ENCODE measurements at regions not wholly inside any gene's neighbourhood (a gene's known extent, or its start where the extent isn't known, plus 50 kb on each side); places are given as distances from the start of the nearest gene placed in this dataset.

GRCh38 chr9:708551-709432 lies 132.7 kb upstream of the DMRT1 start:
- H3K9me3 Mint-ChIP-seq (ENCODE audit: low read depth) = no peaks in the 10 kb centered on the region
- peak overlapping the region; percentile 95 for H3K27ac Mint-ChIP-seq
- TF ChIP-seq CTCF (IDR thresholded peaks at IDR 0.05; ENCODE audit: unreplicated experiment) = no peak
- no peaks in the 10 kb centered on the region for H3K27me3 Mint-ChIP-seq
- DNase-seq (ENCODE audit: low spot score, unreplicated experiment) = no peak
- H3K4me1 Mint-ChIP-seq (ENCODE audit: low read depth) = peaks cover 29% of the 10 kb centered on the region
- peak overlapping the region; percentile 67 for H3K4me3 Mint-ChIP-seq (ENCODE audit: low read depth)
- peaks cover 26% of the 10 kb centered on the region for H3K36me3 Mint-ChIP-seq (ENCODE audit: insufficient read depth)

- no peak for DNase-seq (ENCODE audit: low spot score, unreplicated experiment)
- H3K36me3 Mint-ChIP-seq (ENCODE audit: insufficient read depth) = peaks cover 26% of the 10 kb centered on the region
- H3K4me1 Mint-ChIP-seq (ENCODE audit: low read depth) = peaks cover 32% of the 10 kb centered on the region
- TF ChIP-seq CTCF (IDR thresholded peaks at IDR 0.05; ENCODE audit: unreplicated experiment) = no peak
- no peak overlapping the region for H3K27ac Mint-ChIP-seq
- no peaks in the 10 kb centered on the region for H3K9me3 Mint-ChIP-seq (ENCODE audit: low read depth)
- H3K27me3 Mint-ChIP-seq = no peaks in the 10 kb centered on the region
- H3K4me3 Mint-ChIP-seq (ENCODE audit: low read depth) = no peak overlapping the region
Observed at GRCh38 chr9:710951-711745, 130.3 kb upstream of the DMRT1 start.

GRCh38 chr9:711761-712553 lies 129.5 kb upstream of the DMRT1 start:
- Mint-ChIP-seq H3K36me3 (ENCODE audit: insufficient read depth) (peaks cover 26% of the 10 kb centered on the region), H3K4me1 (ENCODE audit: low read depth) (peaks cover 26% of the 10 kb centered on the region), H3K27me3 (no peaks in the 10 kb centered on the region), H3K9me3 (ENCODE audit: low read depth) (no peaks in the 10 kb centered on the region), H3K27ac (no peak overlapping the region), H3K4me3 (ENCODE audit: low read depth) (no peak overlapping the region)
- DNase-seq (ENCODE audit: low spot score, unreplicated experiment) = no peak
- no peak for TF ChIP-seq CTCF (IDR thresholded peaks at IDR 0.05; ENCODE audit: unreplicated experiment)

- DNase-seq (ENCODE audit: low spot score, unreplicated experiment) = no peak
- no peaks in the 10 kb centered on the region for H3K27me3 Mint-ChIP-seq
- no peaks in the 10 kb centered on the region for H3K9me3 Mint-ChIP-seq (ENCODE audit: low read depth)
- peaks cover 26% of the 10 kb centered on the region for H3K4me1 Mint-ChIP-seq (ENCODE audit: low read depth)
- H3K4me3 Mint-ChIP-seq (ENCODE audit: low read depth) = no peak overlapping the region
- no peak overlapping the region for H3K27ac Mint-ChIP-seq
- peaks cover 26% of the 10 kb centered on the region for H3K36me3 Mint-ChIP-seq (ENCODE audit: insufficient read depth)
- no peak for TF ChIP-seq CTCF (IDR thresholded peaks at IDR 0.05; ENCODE audit: unreplicated experiment)
Observed at GRCh38 chr9:712643-713042, 128.9 kb upstream of the DMRT1 start.

GRCh38 chr9:713091-713490 lies 128.4 kb upstream of the DMRT1 start:
- no peaks in the 10 kb centered on the region for H3K27me3 Mint-ChIP-seq
- H3K4me3 Mint-ChIP-seq (ENCODE audit: low read depth) = no peak overlapping the region
- H3K9me3 Mint-ChIP-seq (ENCODE audit: low read depth) = no peaks in the 10 kb centered on the region
- H3K27ac Mint-ChIP-seq = no peak overlapping the region
- H3K4me1 Mint-ChIP-seq (ENCODE audit: low read depth) = peaks cover 29% of the 10 kb centered on the region
- no peak for TF ChIP-seq CTCF (IDR thresholded peaks at IDR 0.05; ENCODE audit: unreplicated experiment)
- no peak for DNase-seq (ENCODE audit: low spot score, unreplicated experiment)
- peaks cover 26% of the 10 kb centered on the region for H3K36me3 Mint-ChIP-seq (ENCODE audit: insufficient read depth)
